ENCODE measurements at regions not wholly inside any gene's neighbourhood (a gene's known extent, or its start where the extent isn't known, plus 50 kb on each side); places are given as distances from the start of the nearest gene placed in this dataset.

GRCh38 chr5:73280821-73281746 is 108.1 kb downstream of the TMEM174 start:
- H3K36me3 ChIP-seq (ENCODE audit: control insufficient read depth, insufficient read depth, low read length) = no peaks in the 10 kb centered on the region
- TF ChIP-seq CTCF (IDR thresholded peaks at IDR 0.05) = no peak
- no peaks in the 10 kb centered on the region for H3K27me3 ChIP-seq (ENCODE audit: control insufficient read depth, insufficient read depth, low read length)
- no peak for DNase-seq
- H3K27ac ChIP-seq (ENCODE audit: low read length) = no peak overlapping the region
- Mint-ChIP-seq H3K36me3 (no peaks in the 10 kb centered on the region), H3K27me3 (ENCODE audit: low read depth in 2 of 2) (peaks cover 35 to 76% of the 10 kb centered on the region in 2 donors), H3K27ac (no peak overlapping the region), H3K4me3 (no peak overlapping the region), H3K4me1 (no peaks in the 10 kb centered on the region), H3K9me3 (no peaks in the 10 kb centered on the region)
- H3K4me1 ChIP-seq (ENCODE audit: control insufficient read depth, insufficient read depth, low read length) = no peaks in the 10 kb centered on the region
- intact Hi-C loops (cut with micrococcal nuclease) = no loop called here
- H3K9me3 ChIP-seq (ENCODE audit: control insufficient read depth, insufficient read depth, low read length) = no peaks in the 10 kb centered on the region
- H3K4me3 ChIP-seq (ENCODE audit: low read length) = no peak overlapping the region
- WGBS (ENCODE audit: insufficient coverage) = 52% methylated on average over 19 of the region's 20 CpGs
- no peak for ATAC-seq

GRCh38 chr5:73280386-73280785 is 107.4 kb downstream of the TMEM174 start:
- Histone ChIP-seq H3K4me3 (ENCODE audit: low read length) (no peak overlapping the region), H3K9me3 (ENCODE audit: control insufficient read depth, insufficient read depth, low read length) (no peaks in the 10 kb centered on the region), H3K27ac (ENCODE audit: low read length) (no peak overlapping the region), H3K4me1 (ENCODE audit: control insufficient read depth, insufficient read depth, low read length) (no peaks in the 10 kb centered on the region), H3K36me3 (ENCODE audit: control insufficient read depth, insufficient read depth, low read length) (no peaks in the 10 kb centered on the region), H3K27me3 (ENCODE audit: control insufficient read depth, insufficient read depth, low read length) (no peaks in the 10 kb centered on the region)
- no peak overlapping the region for H3K27ac Mint-ChIP-seq
- H3K9me3 Mint-ChIP-seq = no peaks in the 10 kb centered on the region
- H3K4me1 Mint-ChIP-seq = no peaks in the 10 kb centered on the region
- intact Hi-C loops (cut with micrococcal nuclease) = no loop called here
- H3K36me3 Mint-ChIP-seq = no peaks in the 10 kb centered on the region
- ATAC-seq (no peak), DNase-seq (no peak)
- no peak for TF ChIP-seq CTCF (IDR thresholded peaks at IDR 0.05)
- H3K27me3 Mint-ChIP-seq (ENCODE audit: low read depth in 2 of 2) = peaks cover 35 to 76% of the 10 kb centered on the region in 2 donors
- 74% methylated on average over 2 of the region's 2 CpGs for WGBS (ENCODE audit: insufficient coverage)
- H3K4me3 Mint-ChIP-seq = no peak overlapping the region

GRCh38 chr5:73279805-73280204 is 106.8 kb downstream of the TMEM174 start:
- Histone ChIP-seq H3K4me3 (ENCODE audit: low read length) (no peak overlapping the region), H3K4me1 (ENCODE audit: control insufficient read depth, insufficient read depth, low read length) (no peaks in the 10 kb centered on the region), H3K9me3 (ENCODE audit: control insufficient read depth, insufficient read depth, low read length) (no peaks in the 10 kb centered on the region), H3K36me3 (ENCODE audit: control insufficient read depth, insufficient read depth, low read length) (no peaks in the 10 kb centered on the region), H3K27me3 (ENCODE audit: control insufficient read depth, insufficient read depth, low read length) (no peaks in the 10 kb centered on the region), H3K27ac (ENCODE audit: low read length) (no peak overlapping the region)
- DNase-seq (no peak), ATAC-seq (no peak)
- Mint-ChIP-seq H3K4me1 (no peaks in the 10 kb centered on the region), H3K4me3 (no peak overlapping the region), H3K9me3 (no peaks in the 10 kb centered on the region), H3K36me3 (no peaks in the 10 kb centered on the region), H3K27ac (no peak overlapping the region), H3K27me3 (ENCODE audit: low read depth in 2 of 2) (peaks cover 35 to 74% of the 10 kb centered on the region in 2 donors)
- no CpG with 5 or more reads among the region's 1 CpG for WGBS (ENCODE audit: insufficient coverage)
- intact Hi-C loops (cut with micrococcal nuclease) = no loop called here
- no peak for TF ChIP-seq CTCF (IDR thresholded peaks at IDR 0.05)
